Neural progenitor cell (in vitro differentiated cells): ENCODE measurements at regions not wholly inside any gene's neighbourhood (a gene's known extent, or its start where the extent isn't known, plus 50 kb on each side); places are given as distances from the start of the nearest gene placed in this dataset.

Source experiments
- DNase-seq: peaks from one replicate; pipeline ENCODE4 v3.0.0-alpha.2; 2016; ENCODE audit warnings: low spot score
- H2AFZ ChIP-seq: fragments of 200-600 bp; sonication (generic); replicated peaks from 2 replicates; pipeline ENCODE4 v1.6.1; 2016; ENCODE audit warnings: antibody characterized with exemption
- H3F3A ChIP-seq: fragments of 200-600 bp; sonication (generic); 2 replicates; pipeline ENCODE4 v1.6.1; 2016; ENCODE audit warnings: antibody characterized with exemption, low read depth
- H3K27ac ChIP-seq: fragments of 200-600 bp; sonication (generic); 2 replicates; pipeline ENCODE4 v1.5.1; 2016; ENCODE audit warnings: mild to moderate bottlenecking
- H3K27me3 ChIP-seq: fragments of 200-600 bp; sonication (generic); 2 replicates; pipeline ENCODE4 v1.6.1; 2016; ENCODE audit warnings: mild to moderate bottlenecking, moderate library complexity
- H3K36me3 ChIP-seq: fragments of 200-600 bp; sonication (generic); 2 replicates; pipeline ENCODE4 v1.5.1; 2016
- H3K4me1 ChIP-seq: fragments of 200-600 bp; sonication (generic); 2 replicates; pipeline ENCODE4 v1.6.1; 2016; ENCODE audit warnings: mixed run types
- H3K4me2 ChIP-seq: fragments of 200-600 bp; sonication (generic); 2 replicates; pipeline ENCODE4 v1.6.1; 2016
- H3K4me3 ChIP-seq: fragments of 200-600 bp; sonication (generic); 2 replicates; pipeline ENCODE4 v1.5.1; 2016
- H3K79me2 ChIP-seq: fragments of 200-600 bp; sonication (generic); 2 replicates; pipeline ENCODE4 v1.6.1; 2016; ENCODE audit warnings: low read depth
- H3K9ac ChIP-seq: fragments of 200-600 bp; sonication (generic); 2 replicates; pipeline ENCODE4 v1.6.1; 2016
- H3K9me3 ChIP-seq: fragments of 200-600 bp; sonication (generic); 2 replicates; pipeline ENCODE4 v1.5.1; 2016; ENCODE audit warnings: low read depth
- H4K20me1 ChIP-seq: fragments of 200-600 bp; sonication (generic); 2 replicates; pipeline ENCODE4 v1.6.1; 2016; ENCODE audit warnings: low read depth
- H3K27ac Mint-ChIP-seq: 3 replicates; pipeline ENCODE4 v1.8.0; 2021; ENCODE audit warnings: mixed read lengths
- H3K27me3 Mint-ChIP-seq: 2 replicates; pipeline ENCODE4 v1.8.0; 2022; ENCODE audit warnings: low read depth, mild to moderate bottlenecking, inconsistent platforms, moderate library complexity, mixed read lengths; ENCODE audit not compliant: insufficient read depth
- H3K36me3 Mint-ChIP-seq: 3 replicates; pipeline ENCODE4 v1.8.0; 2021; ENCODE audit warnings: mixed read lengths
- H3K4me1 Mint-ChIP-seq: 3 replicates; pipeline ENCODE4 v1.8.0; 2021; ENCODE audit warnings: mixed read lengths
- H3K4me3 Mint-ChIP-seq: 3 replicates; pipeline ENCODE4 v1.8.0; 2021; ENCODE audit warnings: mild to moderate bottlenecking, moderate library complexity, mixed read lengths
- H3K9me3 Mint-ChIP-seq: 3 replicates; pipeline ENCODE4 v1.8.0; 2020; ENCODE audit warnings: mixed read lengths
- EZH2 ChIP-seq: fragments of 200-600 bp; sonication (generic); IDR thresholded peaks from 2 replicates; pipeline ENCODE4 v1.6.1; 2017; ENCODE audit warnings: antibody characterized with exemption, mild to moderate bottlenecking, moderate library complexity
- EZH2phosphoT487 ChIP-seq: fragments of 200-600 bp; sonication (generic); IDR thresholded peaks from 2 replicates; pipeline ENCODE4 v1.6.1; 2017; ENCODE audit warnings: antibody characterized with exemption
- TF ChIP-seq, protein P1 (sequence below): fragments of 200-600 bp; sonication (generic); IDR thresholded peaks from 2 replicates; pipeline ENCODE4 v1.5.1; 2017; ENCODE audit warnings: antibody characterized with exemption, mild to moderate bottlenecking

DNA sequence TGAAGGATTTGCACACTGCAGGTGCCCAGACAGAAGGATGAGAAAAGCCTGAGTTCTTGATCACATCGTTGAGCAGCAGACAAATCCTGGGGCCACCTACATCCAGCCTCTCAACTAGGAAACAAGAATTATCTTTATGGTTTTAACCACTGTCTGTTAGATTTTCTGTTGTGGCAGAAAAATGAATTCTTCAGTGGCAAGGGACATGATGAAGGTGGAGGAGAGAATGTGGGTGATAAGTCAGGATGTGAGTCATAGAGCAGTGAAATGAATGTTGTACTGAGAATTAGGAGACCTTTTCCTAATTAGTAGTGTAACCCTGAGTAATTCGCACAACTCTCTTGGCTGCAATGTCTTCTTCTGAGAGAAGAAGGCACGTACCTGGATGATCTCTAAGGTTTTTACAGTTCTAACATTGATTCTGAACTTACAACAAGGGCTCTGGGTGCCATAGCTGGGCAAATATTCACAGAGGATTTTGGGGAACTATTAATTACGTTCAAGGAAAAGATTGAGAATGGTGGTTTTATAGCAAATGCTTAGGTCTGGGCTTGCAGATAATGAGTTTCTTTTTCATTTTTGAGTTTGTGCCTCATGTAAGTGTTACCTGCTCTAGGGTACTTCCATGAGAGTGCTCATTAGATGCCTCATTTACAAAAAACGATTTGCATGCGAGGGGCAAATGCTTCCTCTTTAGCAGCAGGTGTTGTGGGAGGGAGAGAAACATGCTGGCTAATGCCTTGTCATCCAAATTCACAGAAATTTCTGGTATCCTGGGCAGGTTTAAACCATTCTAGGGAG lies 111.0 kb upstream of the KL start:
- no peak for DNase-seq
- TF ChIP-seq EZH2 = no peak
- TF ChIP-seq EZH2phosphoT487 = no peak
- TF ChIP-seq, protein P1, sequence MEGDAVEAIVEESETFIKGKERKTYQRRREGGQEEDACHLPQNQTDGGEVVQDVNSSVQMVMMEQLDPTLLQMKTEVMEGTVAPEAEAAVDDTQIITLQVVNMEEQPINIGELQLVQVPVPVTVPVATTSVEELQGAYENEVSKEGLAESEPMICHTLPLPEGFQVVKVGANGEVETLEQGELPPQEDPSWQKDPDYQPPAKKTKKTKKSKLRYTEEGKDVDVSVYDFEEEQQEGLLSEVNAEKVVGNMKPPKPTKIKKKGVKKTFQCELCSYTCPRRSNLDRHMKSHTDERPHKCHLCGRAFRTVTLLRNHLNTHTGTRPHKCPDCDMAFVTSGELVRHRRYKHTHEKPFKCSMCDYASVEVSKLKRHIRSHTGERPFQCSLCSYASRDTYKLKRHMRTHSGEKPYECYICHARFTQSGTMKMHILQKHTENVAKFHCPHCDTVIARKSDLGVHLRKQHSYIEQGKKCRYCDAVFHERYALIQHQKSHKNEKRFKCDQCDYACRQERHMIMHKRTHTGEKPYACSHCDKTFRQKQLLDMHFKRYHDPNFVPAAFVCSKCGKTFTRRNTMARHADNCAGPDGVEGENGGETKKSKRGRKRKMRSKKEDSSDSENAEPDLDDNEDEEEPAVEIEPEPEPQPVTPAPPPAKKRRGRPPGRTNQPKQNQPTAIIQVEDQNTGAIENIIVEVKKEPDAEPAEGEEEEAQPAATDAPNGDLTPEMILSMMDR = no peak
- no peaks in the 10 kb centered on the region for H3K27me3 ChIP-seq
- no peaks in the 10 kb centered on the region for H3F3A ChIP-seq
- no peak overlapping the region for H3K4me3 ChIP-seq
- no peaks in the 10 kb centered on the region for H3K4me1 ChIP-seq
- H3K27ac Mint-ChIP-seq = no peak overlapping the region
- H3K4me2 ChIP-seq = no peak overlapping the region
- H3K9me3 Mint-ChIP-seq = peaks cover 5% of the 10 kb centered on the region
- no peaks in the 10 kb centered on the region for H4K20me1 ChIP-seq
- H3K27me3 Mint-ChIP-seq = peaks cover 2% of the 10 kb centered on the region
- H2AFZ ChIP-seq = no peak overlapping the region
- H3K36me3 ChIP-seq = no peaks in the 10 kb centered on the region
- no peaks in the 10 kb centered on the region for H3K36me3 Mint-ChIP-seq
- no peak overlapping the region for H3K27ac ChIP-seq
- no peaks in the 10 kb centered on the region for H3K9me3 ChIP-seq
- H3K79me2 ChIP-seq = no peaks in the 10 kb centered on the region
- H3K9ac ChIP-seq = no peak overlapping the region
- H3K4me1 Mint-ChIP-seq = no peaks in the 10 kb centered on the region
- no peak overlapping the region for H3K4me3 Mint-ChIP-seq

DNA sequence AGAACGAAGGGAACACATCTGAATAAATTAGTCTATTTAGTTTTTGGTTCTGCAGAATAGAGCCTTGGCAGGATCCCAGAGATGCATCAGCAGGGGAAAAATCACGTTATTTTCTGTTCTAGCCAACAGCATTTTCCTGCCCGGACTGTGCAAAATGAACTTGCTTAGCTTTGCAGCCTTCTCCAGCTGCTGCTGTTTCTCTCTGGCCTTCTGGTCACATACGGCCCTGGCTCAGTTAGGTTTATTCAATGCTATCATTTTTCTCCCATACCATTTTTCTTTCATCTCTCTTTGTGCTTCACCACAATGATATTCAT lies 110.4 kb upstream of the KL start:
- Mint-ChIP-seq H3K4me1 (no peaks in the 10 kb centered on the region), H3K36me3 (no peaks in the 10 kb centered on the region), H3K27ac (no peak overlapping the region), H3K27me3 (peaks cover 2% of the 10 kb centered on the region), H3K4me3 (no peak overlapping the region), H3K9me3 (peaks cover 5% of the 10 kb centered on the region)
- Histone ChIP-seq H4K20me1 (no peaks in the 10 kb centered on the region), H3K4me3 (no peak overlapping the region), H3K9me3 (no peaks in the 10 kb centered on the region), H3K27ac (no peak overlapping the region), H3K9ac (no peak overlapping the region), H3F3A (no peaks in the 10 kb centered on the region), H2AFZ (no peak overlapping the region), H3K4me1 (no peaks in the 10 kb centered on the region), H3K4me2 (no peak overlapping the region), H3K79me2 (no peaks in the 10 kb centered on the region), H3K36me3 (no peaks in the 10 kb centered on the region), H3K27me3 (no peaks in the 10 kb centered on the region)
- DNase-seq = no peak
- TF ChIP-seq, protein P1 = no peak
- TF ChIP-seq EZH2 (no peak), EZH2phosphoT487 (no peak)

DNA sequence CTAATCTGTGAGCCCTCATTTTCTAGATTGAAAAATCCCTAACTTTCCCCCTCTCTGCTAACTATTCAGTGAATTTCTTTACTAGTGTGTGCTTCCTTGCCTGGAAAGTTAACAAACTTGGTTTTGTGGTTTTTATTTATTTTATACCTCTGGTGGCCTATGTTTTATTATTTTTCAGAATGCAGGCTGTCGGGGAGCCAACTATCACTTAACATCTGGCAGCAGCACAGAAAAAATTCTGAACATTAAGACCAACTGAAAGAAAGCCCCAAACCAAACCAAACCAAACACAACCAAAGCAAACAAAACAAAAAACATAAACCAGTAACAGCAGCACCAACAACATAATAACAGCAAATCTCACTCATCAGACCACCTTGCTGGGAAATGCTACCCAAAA lies 109.0 kb upstream of the KL start:
- H3K27ac Mint-ChIP-seq = no peak overlapping the region
- no peaks in the 10 kb centered on the region for H3K4me1 Mint-ChIP-seq
- no peaks in the 10 kb centered on the region for H3K36me3 Mint-ChIP-seq
- Histone ChIP-seq H3K9me3 (no peaks in the 10 kb centered on the region), H3K27ac (no peak overlapping the region), H3K79me2 (no peaks in the 10 kb centered on the region), H3K4me1 (no peaks in the 10 kb centered on the region), H3K4me3 (no peak overlapping the region), H3K36me3 (no peaks in the 10 kb centered on the region), H3K9ac (no peak overlapping the region), H4K20me1 (no peaks in the 10 kb centered on the region), H2AFZ (no peak overlapping the region), H3F3A (no peaks in the 10 kb centered on the region), H3K4me2 (no peak overlapping the region), H3K27me3 (no peaks in the 10 kb centered on the region)
- no peaks in the 10 kb centered on the region for H3K9me3 Mint-ChIP-seq
- no peak overlapping the region for H3K4me3 Mint-ChIP-seq
- no peak for DNase-seq
- peaks cover 2% of the 10 kb centered on the region for H3K27me3 Mint-ChIP-seq
- TF ChIP-seq, protein P1 = no peak
- TF ChIP-seq EZH2phosphoT487 (no peak), EZH2 (no peak)
